K562 (cell line): ENCODE measurements at regions not wholly inside any gene's neighbourhood (a gene's known extent, or its start where the extent isn't known, plus 50 kb on each side); places are given as distances from the start of the nearest gene placed in this dataset.

ENCODE experiments used
- ATAC-seq: fragments of 200-7000 bp; cut with Tn5 transposase; 3 replicates; pipeline ENCODE4 v1.9.1; 2020; ENCODE audit warnings: moderate library complexity
- BruUV-seq: library from RNA; stranded (reverse); fragments of 400-500 nt; replicated peaks from 2 replicates; lab custom pipeline; 2021; lab: Mats Ljungman, UMichigan
- CTCF ChIA-PET: fragments of 300-600 bp; formaldehyde crosslinking; extraction: SDS; loops from one replicate; lab custom pipeline; 2021; ENCODE audit warnings: low intra/inter-chr PET ratio; lab: Yijun Ruan, JAX
- POLR2A ChIA-PET: fragments of 300-600, 350-650 bp; sonication (Branson Sonifier 250); formaldehyde crosslinking; extraction: SDS; loops from one replicate; lab custom pipeline; 2021; ENCODE audit warnings: antibody characterized with exemption, inconsistent platforms; lab: Yijun Ruan, JAX
- DNase-seq, 4 experiments: peaks; one replicate each; pipeline versions ENCODE4 v3.0.0 to v3.0.0-alpha.2; 2011 to 2018; ENCODE audit warnings: low spot score in 3 of 4, mixed read lengths in 3 of 4; ENCODE audit errors: extremely low read depth in 1 of 4
- FAIRE-seq: peaks from 2 replicates; lab custom pipeline; 2011; peaks lifted over from hg19 to GRCh38; lab: Jason Lieb, UNC
- H2AFZ ChIP-seq: 2 replicates; pipeline ENCODE4 v1.6.0; 2011; ENCODE audit warnings: low read depth, low read length, control low read depth, inconsistent platforms
- H3K27ac ChIP-seq: fragments of 200-600 bp; 3 replicates; pipeline ENCODE4 v1.8.0; 2011; ENCODE audit warnings: low read depth, mild to moderate bottlenecking, control low read depth, inconsistent platforms, low read length, moderate library complexity, mixed read lengths; ENCODE audit errors: extremely low read depth
- H3K27me3 ChIP-seq, 2 experiments: fragments of 300-600 bp in 1 of 2; 2 replicates in 1 of 2; 3 replicates in 1 of 2; pipeline versions ENCODE4 v1.6.0 to v1.8.0; 2011; ENCODE audit warnings: inconsistent platforms in 2 of 2, low read length in 2 of 2, mild to moderate bottlenecking in 1 of 2, mixed read lengths in 1 of 2, moderate library complexity in 1 of 2; ENCODE audit not compliant: control insufficient read depth in 2 of 2, insufficient read depth in 2 of 2
- H3K36me3 ChIP-seq: fragments of 300-600 bp; 3 replicates; pipeline ENCODE4 v1.8.0; 2011; ENCODE audit warnings: mild to moderate bottlenecking, low read length, inconsistent platforms; ENCODE audit not compliant: control insufficient read depth, insufficient read depth
- H3K4me1 ChIP-seq, 2 experiments: fragments of 200-600 bp in 1 of 2; replicated peaks in 1 of 2; 2 replicates in 1 of 2; 3 replicates in 1 of 2; pipeline versions ENCODE4 v1.5.1 to v1.8.0; 2011; ENCODE audit warnings: inconsistent platforms in 2 of 2, low read length in 2 of 2, mild to moderate bottlenecking in 1 of 2, mixed read lengths in 1 of 2, moderate library complexity in 1 of 2; ENCODE audit not compliant: control insufficient read depth in 2 of 2, insufficient read depth in 2 of 2
- H3K4me2 ChIP-seq: 2 replicates; pipeline ENCODE4 v1.6.1; 2011; ENCODE audit warnings: low read length, control low read depth, inconsistent platforms, mixed read lengths; ENCODE audit not compliant: insufficient read depth
- H3K4me3 ChIP-seq: fragments of 200-600 bp; sonication (generic), shearing (Covaris generic); 2 replicates; pipeline ENCODE4 v1.5.1; 2016; ENCODE audit warnings: control low read depth, inconsistent platforms
- H3K79me2 ChIP-seq: fragments of 200-600 bp; 3 replicates; pipeline ENCODE4 v1.8.0; 2011; ENCODE audit warnings: low read length, inconsistent platforms; ENCODE audit not compliant: control insufficient read depth, insufficient read depth
- H3K9ac ChIP-seq, 2 experiments: 2 replicates each; pipeline versions ENCODE4 v1.6.0 to v1.6.1; 2011; ENCODE audit warnings: low read depth in 2 of 2, low read length in 2 of 2, control low read depth in 1 of 2, inconsistent platforms in 1 of 2, mild to moderate bottlenecking in 1 of 2, mixed read lengths in 1 of 2; ENCODE audit not compliant: insufficient read depth in 1 of 2
- H3K9me1 ChIP-seq: one replicate; pipeline ENCODE4 v1.6.0; 2011; ENCODE audit warnings: inconsistent platforms, mild to moderate bottlenecking, low read length, moderate library complexity; ENCODE audit not compliant: control insufficient read depth, insufficient read depth
- H3K9me3 ChIP-seq: replicated peaks from 2 replicates; pipeline ENCODE4 v1.5.1; 2011; ENCODE audit warnings: low read depth, low read length, inconsistent platforms; ENCODE audit not compliant: control insufficient read depth, insufficient read depth
- H4K20me1 ChIP-seq: replicated peaks from 2 replicates; pipeline ENCODE4 v1.6.1; 2011; ENCODE audit warnings: low read length, inconsistent platforms, mixed read lengths; ENCODE audit not compliant: control insufficient read depth, insufficient read depth
- CBX1 ChIP-seq: sonication (generic); IDR thresholded peaks from 2 replicates; pipeline ENCODE4 v1.6.1; 2016; ENCODE audit warnings: antibody characterized with exemption, low read depth, mild to moderate bottlenecking
- CREB1 ChIP-seq, 2 experiments: sonication (generic) in 1 of 2; formaldehyde crosslinking in 1 of 2; IDR thresholded peaks; 2 replicates each; pipeline versions ENCODE4 v1.6.1 to v1.8.0; 2012 to 2022; ENCODE audit warnings: inconsistent platforms in 1 of 2, mild to moderate bottlenecking in 1 of 2, missing genetic modification reagents in 1 of 2, moderate library complexity in 1 of 2
- DMBX1 ChIP-seq: fragments of 250-450 bp; sonication (Bioruptor Pico); IDR thresholded peaks from 2 replicates; pipeline ENCODE4 v1.8.0; 2022; ENCODE audit warnings: inconsistent platforms, mild to moderate bottlenecking, moderate library complexity, borderline replicate concordance
- ESRRA ChIP-seq: fragments of 450-650 bp; IDR thresholded peaks from 2 replicates; pipeline ENCODE4 v1.6.1; 2014; ENCODE audit warnings: low read depth, mild to moderate bottlenecking, moderate library complexity, borderline replicate concordance
- FOXA1 ChIP-seq: fragments of 450-650 bp; IDR thresholded peaks from 2 replicates; pipeline ENCODE4 v1.6.1; 2016; ENCODE audit warnings: mild to moderate bottlenecking, borderline replicate concordance
- KLF10 ChIP-seq: fragments of 250-450 bp; sonication (Bioruptor Pico); IDR thresholded peaks from 2 replicates; pipeline ENCODE4 v1.6.1; 2021; ENCODE audit warnings: matching md5 sums
- MCM2 ChIP-seq: fragments of 450-650 bp; IDR thresholded peaks from 2 replicates; pipeline ENCODE4 v1.6.1; 2017; ENCODE audit warnings: low read depth, mild to moderate bottlenecking
- MXI1 ChIP-seq: IDR thresholded peaks from 2 replicates; pipeline ENCODE4 v1.6.1; 2011; ENCODE audit warnings: low read depth, mild to moderate bottlenecking, improper control_type of control experiment, low read length
- POLR2B ChIP-seq: fragments of 450-650 bp; IDR thresholded peaks from 2 replicates; pipeline ENCODE4 v1.6.1; 2018; ENCODE audit warnings: low read depth; ENCODE audit not compliant: partially characterized antibody
- PTTG1 ChIP-seq: fragments of 450-650 bp; IDR thresholded peaks from 2 replicates; pipeline ENCODE4 v1.6.1; 2016; ENCODE audit warnings: low read depth, mild to moderate bottlenecking, missing genetic modification characterization, missing compliant biosample characterization
- SIN3A ChIP-seq, 2 experiments: fragments of 150-350 bp in 1 of 2; IDR thresholded peaks; 2 replicates each; pipeline ENCODE4 v1.6.1; 2011 to 2016; ENCODE audit warnings: borderline replicate concordance in 2 of 2, low read depth in 2 of 2, low read length in 2 of 2, mild to moderate bottlenecking in 2 of 2, moderate library complexity in 2 of 2; ENCODE audit not compliant: control insufficient read depth in 1 of 2
- SNIP1 ChIP-seq: fragments of 450-650 bp; IDR thresholded peaks from 2 replicates; pipeline ENCODE4 v1.7.1; 2017; ENCODE audit warnings: low read depth, mild to moderate bottlenecking
- SOX6 ChIP-seq: fragments of 450-650 bp; IDR thresholded peaks from 2 replicates; pipeline ENCODE4 v1.6.1; 2014; ENCODE audit warnings: mild to moderate bottlenecking
- ZNF133 ChIP-seq: fragments of 250-450 bp; sonication (Bioruptor Pico); IDR thresholded peaks from 2 replicates; pipeline ENCODE4 v1.4.0; 2020; ENCODE audit warnings: mild to moderate bottlenecking
- ZNF444 ChIP-seq: fragments of 250-450 bp; sonication (Bioruptor Pico); IDR thresholded peaks from 2 replicates; pipeline ENCODE4 v1.4.0; 2020; ENCODE audit warnings: mild to moderate bottlenecking, moderate library complexity
- ZNF583 ChIP-seq: fragments of 250-450 bp; sonication (Bioruptor Pico); IDR thresholded peaks from 2 replicates; pipeline ENCODE4 v1.4.0; 2020
- WGBS: fragments of 100-300 bp; shearing (Covaris generic); methylation state at CpG from one replicate; pipeline ENCODE4 v1.1.6; 2016; ENCODE audit warnings: low coverage, mixed read lengths; ENCODE audit not compliant: insufficient coverage; ENCODE audit errors: missing lambda C conversion rate; 5-methylcytosine and 5-hydroxymethylcytosine counted together
- in situ Hi-C: fragments of 300-500 bp; cut with MboI; formaldehyde crosslinking; loops from 4 replicates; pipeline ENCODE4 v1.15.0; 2018; ENCODE audit warnings: inconsistent platforms, mixed read lengths
- intact Hi-C: fragments of 100-400 bp; cut with micrococcal nuclease; formaldehyde crosslinking; loops from 2 replicates; pipeline ENCODE4 v1.14.2; 2022
- TF ChIP-seq, protein P1 (sequence below): fragments of 450-650 bp; IDR thresholded peaks from 2 replicates; pipeline ENCODE4 v1.7.1; 2018; ENCODE audit warnings: mild to moderate bottlenecking, low read depth; ENCODE audit not compliant: partially characterized antibody

DNA sequence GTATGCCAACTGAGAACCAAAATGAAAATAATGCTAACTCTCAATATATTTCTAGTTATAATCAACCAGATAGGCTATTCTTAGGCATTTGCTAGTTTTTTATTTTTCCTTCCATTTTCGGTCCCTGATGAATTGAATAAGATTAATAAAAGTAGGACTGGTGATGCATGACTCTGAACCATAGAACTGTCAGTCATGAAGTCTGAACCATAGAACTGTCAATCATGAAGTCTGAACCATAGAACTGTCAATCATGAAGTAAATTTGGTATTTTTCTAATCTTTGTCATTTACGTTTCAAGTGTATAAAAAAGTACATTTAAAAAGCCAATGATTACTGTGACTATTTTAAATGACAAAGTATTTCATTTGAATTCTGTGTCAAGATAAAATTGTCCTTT, 460.2 kb upstream of the NDST3 start:
- H3K27me3 ChIP-seq = no peaks in the 10 kb centered on the region
- no peaks in the 10 kb centered on the region for H3K79me2 ChIP-seq
- no peak overlapping the region for H2AFZ ChIP-seq
- no peak overlapping the region for H3K4me2 ChIP-seq
- no peaks in the 10 kb centered on the region for H4K20me1 ChIP-seq
- FAIRE-seq = no peak
- ChIA-PET POLR2A (no interaction called here), CTCF (no interaction called here)
- WGBS = 0% methylated on average over 2 of the region's 2 CpGs
- no peak for ATAC-seq
- TF ChIP-seq POLR2B (no peak), PTTG1 (tag) (no peak), CREB1 (IDR thresholded peaks at IDR 0.05) (no peak), CREB1 (CRISPR knock-in tag; IDR thresholded peaks at IDR 0.05) (no peak), ZNF583 (CRISPR knock-in tag) (no peak), MXI1 (no peak), ZNF133 (CRISPR knock-in tag) (no peak), MCM2 (no peak), SNIP1 (no peak), ZNF444 (no peak), FOXA1 (no peak), KLF10 (no peak), ESRRA (no peak), SOX6 (no peak), SIN3A (IDR thresholded peaks at IDR 0.05; ENCODE audit: borderline replicate concordance in 2 of 2, control insufficient read depth in 1 of 2, low read depth in 2 of 2, low read length in 2 of 2) (no peak), CBX1 (no peak), DMBX1 (CRISPR knock-in tag) (no peak)
- TF ChIP-seq, protein P1, sequence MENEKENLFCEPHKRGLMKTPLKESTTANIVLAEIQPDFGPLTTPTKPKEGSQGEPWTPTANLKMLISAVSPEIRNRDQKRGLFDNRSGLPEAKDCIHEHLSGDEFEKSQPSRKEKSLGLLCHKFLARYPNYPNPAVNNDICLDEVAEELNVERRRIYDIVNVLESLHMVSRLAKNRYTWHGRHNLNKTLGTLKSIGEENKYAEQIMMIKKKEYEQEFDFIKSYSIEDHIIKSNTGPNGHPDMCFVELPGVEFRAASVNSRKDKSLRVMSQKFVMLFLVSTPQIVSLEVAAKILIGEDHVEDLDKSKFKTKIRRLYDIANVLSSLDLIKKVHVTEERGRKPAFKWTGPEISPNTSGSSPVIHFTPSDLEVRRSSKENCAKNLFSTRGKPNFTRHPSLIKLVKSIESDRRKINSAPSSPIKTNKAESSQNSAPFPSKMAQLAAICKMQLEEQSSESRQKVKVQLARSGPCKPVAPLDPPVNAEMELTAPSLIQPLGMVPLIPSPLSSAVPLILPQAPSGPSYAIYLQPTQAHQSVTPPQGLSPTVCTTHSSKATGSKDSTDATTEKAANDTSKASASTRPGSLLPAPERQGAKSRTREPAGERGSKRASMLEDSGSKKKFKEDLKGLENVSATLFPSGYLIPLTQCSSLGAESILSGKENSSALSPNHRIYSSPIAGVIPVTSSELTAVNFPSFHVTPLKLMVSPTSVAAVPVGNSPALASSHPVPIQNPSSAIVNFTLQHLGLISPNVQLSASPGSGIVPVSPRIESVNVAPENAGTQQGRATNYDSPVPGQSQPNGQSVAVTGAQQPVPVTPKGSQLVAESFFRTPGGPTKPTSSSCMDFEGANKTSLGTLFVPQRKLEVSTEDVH = no peak
- no peaks in the 10 kb centered on the region for H3K36me3 ChIP-seq
- no TSS peak for BruUV-seq
- H3K9ac ChIP-seq = no peak overlapping the region
- intact Hi-C loops = no loop called here
- H3K9me3 ChIP-seq = no peaks in the 10 kb centered on the region; the same call in 1 of the 2 replicates
- H3K4me3 ChIP-seq = no peak overlapping the region
- DNase-seq = no peak
- in situ Hi-C loops = no loop called here
- H3K9me1 ChIP-seq = no peaks in the 10 kb centered on the region
- H3K4me1 ChIP-seq = no peaks in the 10 kb centered on the region
- H3K27ac ChIP-seq = no peak overlapping the region
